ENCODE measurements at regions not wholly inside any gene's neighbourhood (a gene's known extent, or its start where the extent isn't known, plus 50 kb on each side); places are given as distances from the start of the nearest gene placed in this dataset.

- TF ChIP-seq, protein P1, sequence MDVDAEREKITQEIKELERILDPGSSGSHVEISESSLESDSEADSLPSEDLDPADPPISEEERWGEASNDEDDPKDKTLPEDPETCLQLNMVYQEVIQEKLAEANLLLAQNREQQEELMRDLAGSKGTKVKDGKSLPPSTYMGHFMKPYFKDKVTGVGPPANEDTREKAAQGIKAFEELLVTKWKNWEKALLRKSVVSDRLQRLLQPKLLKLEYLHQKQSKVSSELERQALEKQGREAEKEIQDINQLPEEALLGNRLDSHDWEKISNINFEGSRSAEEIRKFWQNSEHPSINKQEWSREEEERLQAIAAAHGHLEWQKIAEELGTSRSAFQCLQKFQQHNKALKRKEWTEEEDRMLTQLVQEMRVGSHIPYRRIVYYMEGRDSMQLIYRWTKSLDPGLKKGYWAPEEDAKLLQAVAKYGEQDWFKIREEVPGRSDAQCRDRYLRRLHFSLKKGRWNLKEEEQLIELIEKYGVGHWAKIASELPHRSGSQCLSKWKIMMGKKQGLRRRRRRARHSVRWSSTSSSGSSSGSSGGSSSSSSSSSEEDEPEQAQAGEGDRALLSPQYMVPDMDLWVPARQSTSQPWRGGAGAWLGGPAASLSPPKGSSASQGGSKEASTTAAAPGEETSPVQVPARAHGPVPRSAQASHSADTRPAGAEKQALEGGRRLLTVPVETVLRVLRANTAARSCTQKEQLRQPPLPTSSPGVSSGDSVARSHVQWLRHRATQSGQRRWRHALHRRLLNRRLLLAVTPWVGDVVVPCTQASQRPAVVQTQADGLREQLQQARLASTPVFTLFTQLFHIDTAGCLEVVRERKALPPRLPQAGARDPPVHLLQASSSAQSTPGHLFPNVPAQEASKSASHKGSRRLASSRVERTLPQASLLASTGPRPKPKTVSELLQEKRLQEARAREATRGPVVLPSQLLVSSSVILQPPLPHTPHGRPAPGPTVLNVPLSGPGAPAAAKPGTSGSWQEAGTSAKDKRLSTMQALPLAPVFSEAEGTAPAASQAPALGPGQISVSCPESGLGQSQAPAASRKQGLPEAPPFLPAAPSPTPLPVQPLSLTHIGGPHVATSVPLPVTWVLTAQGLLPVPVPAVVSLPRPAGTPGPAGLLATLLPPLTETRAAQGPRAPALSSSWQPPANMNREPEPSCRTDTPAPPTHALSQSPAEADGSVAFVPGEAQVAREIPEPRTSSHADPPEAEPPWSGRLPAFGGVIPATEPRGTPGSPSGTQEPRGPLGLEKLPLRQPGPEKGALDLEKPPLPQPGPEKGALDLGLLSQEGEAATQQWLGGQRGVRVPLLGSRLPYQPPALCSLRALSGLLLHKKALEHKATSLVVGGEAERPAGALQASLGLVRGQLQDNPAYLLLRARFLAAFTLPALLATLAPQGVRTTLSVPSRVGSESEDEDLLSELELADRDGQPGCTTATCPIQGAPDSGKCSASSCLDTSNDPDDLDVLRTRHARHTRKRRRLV (CRISPR knock-in tag; IDR thresholded peaks at IDR 0.05), result no peak
- TF ChIP-seq SPEN (CRISPR knock-in tag; IDR thresholded peaks at IDR 0.05; ENCODE audit: low read depth) (no peak), ZNF597 (CRISPR knock-in tag; IDR thresholded peaks at IDR 0.05) (no peak), CAMTA2 (CRISPR knock-in tag; IDR thresholded peaks at IDR 0.05; ENCODE audit: borderline replicate concordance) (no peak), ZNF441 (CRISPR knock-in tag; IDR thresholded peaks at IDR 0.05; ENCODE audit: borderline replicate concordance) (no peak), ATF7 (IDR thresholded peaks at IDR 0.05) (no peak), ATF7 (CRISPR knock-in tag; IDR thresholded peaks at IDR 0.05) (no peak), NFRKB (IDR thresholded peaks at IDR 0.05) (no peak)
- TF ChIP-seq, protein P2, sequence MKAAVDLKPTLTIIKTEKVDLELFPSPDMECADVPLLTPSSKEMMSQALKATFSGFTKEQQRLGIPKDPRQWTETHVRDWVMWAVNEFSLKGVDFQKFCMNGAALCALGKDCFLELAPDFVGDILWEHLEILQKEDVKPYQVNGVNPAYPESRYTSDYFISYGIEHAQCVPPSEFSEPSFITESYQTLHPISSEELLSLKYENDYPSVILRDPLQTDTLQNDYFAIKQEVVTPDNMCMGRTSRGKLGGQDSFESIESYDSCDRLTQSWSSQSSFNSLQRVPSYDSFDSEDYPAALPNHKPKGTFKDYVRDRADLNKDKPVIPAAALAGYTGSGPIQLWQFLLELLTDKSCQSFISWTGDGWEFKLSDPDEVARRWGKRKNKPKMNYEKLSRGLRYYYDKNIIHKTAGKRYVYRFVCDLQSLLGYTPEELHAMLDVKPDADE (CRISPR knock-in tag; IDR thresholded peaks at IDR 0.05), result no peak
Observed at GRCh38 chr1:29450591-29450990, 214.3 kb downstream of the PTPRU start (continued).
